HEK293 (cell line): ENCODE measurements at regions not wholly inside any gene's neighbourhood (a gene's known extent, or its start where the extent isn't known, plus 50 kb on each side); places are given as distances from the start of the nearest gene placed in this dataset.

Source experiments
- BCL6B ChIP-seq: fragments of 450-650 bp; formaldehyde crosslinking; IDR thresholded peaks from 2 replicates; pipeline ENCODE4 v1.5.1; 2017; ENCODE audit warnings: missing biosample characterization, missing genetic modification characterization
- CTCF ChIP-seq: fragments of 450-650 bp; formaldehyde crosslinking; IDR thresholded peaks from 2 replicates; pipeline ENCODE4 v1.5.1; 2016; ENCODE audit warnings: missing biosample characterization, missing genetic modification characterization
- KLF10 ChIP-seq: fragments of 450-650 bp; IDR thresholded peaks from 2 replicates; pipeline ENCODE4 v1.5.1; 2018; ENCODE audit warnings: missing biosample characterization, mild to moderate bottlenecking, missing genetic modification characterization
- SALL2 ChIP-seq: fragments of 450-650 bp; formaldehyde crosslinking; IDR thresholded peaks from 2 replicates; pipeline ENCODE4 v1.5.0; 2017; ENCODE audit warnings: missing biosample characterization, mild to moderate bottlenecking, missing genetic modification characterization, borderline replicate concordance
- YY1 ChIP-seq: fragments of 450-650 bp; formaldehyde crosslinking; IDR thresholded peaks from 2 replicates; pipeline ENCODE4 v1.5.1; 2018; ENCODE audit warnings: missing biosample characterization, missing genetic modification characterization
- ZBTB17 ChIP-seq: fragments of 450-650 bp; formaldehyde crosslinking; IDR thresholded peaks from 2 replicates; pipeline ENCODE4 v1.5.1; 2016; ENCODE audit warnings: missing biosample characterization, missing genetic modification characterization
- ZFP37 ChIP-seq: fragments of 450-650 bp; formaldehyde crosslinking; IDR thresholded peaks from 2 replicates; pipeline ENCODE4 v1.5.1; 2016; ENCODE audit warnings: missing biosample characterization, missing genetic modification characterization
- ZNF133 ChIP-seq: fragments of 450-650 bp; formaldehyde crosslinking; IDR thresholded peaks from 2 replicates; pipeline ENCODE4 v1.5.1; 2016; ENCODE audit warnings: missing biosample characterization, missing genetic modification characterization
- ZNF16 ChIP-seq: fragments of 450-650 bp; formaldehyde crosslinking; IDR thresholded peaks from 2 replicates; pipeline ENCODE4 v1.5.1; 2016; ENCODE audit warnings: low read depth, missing biosample characterization, missing genetic modification characterization

- TF ChIP-seq YY1 (tag by site-specific recombination) (no peak), ZNF133 (tag by site-specific recombination) (no peak), CTCF (tag by site-specific recombination) (no peak), BCL6B (tag by site-specific recombination) (no peak), ZNF16 (no peak), ZBTB17 (tag by site-specific recombination) (no peak), ZFP37 (no peak), KLF10 (tag by site-specific recombination) (no peak), SALL2 (tag by site-specific recombination) (no peak)
Observed at GRCh38 chr11:15494740-15495139, 380.0 kb downstream of the INSC start.
